Brain microvascular endothelial cell (primary cell): ENCODE measurements at regions not wholly inside any gene's neighbourhood (a gene's known extent, or its start where the extent isn't known, plus 50 kb on each side); places are given as distances from the start of the nearest gene placed in this dataset.

Source experiments
- DNase-seq: peaks from one replicate; pipeline ENCODE4 v3.0.0-alpha.2; 2020
- H3K27ac ChIP-seq: fragments of 250-450 bp; sonication (Bioruptor Pico); 2 replicates; pipeline ENCODE4 v1.5.1; 2020; ENCODE audit warnings: mild to moderate bottlenecking, moderate library complexity
- H3K27me3 ChIP-seq: fragments of 250-450 bp; sonication (Bioruptor Pico); replicated peaks from 2 replicates; pipeline ENCODE4 v1.5.1; 2020; ENCODE audit warnings: mild to moderate bottlenecking
- H3K36me3 ChIP-seq: fragments of 250-450 bp; sonication (Bioruptor Pico); replicated peaks from 2 replicates; pipeline ENCODE4 v1.5.1; 2020; ENCODE audit warnings: mild to moderate bottlenecking
- H3K4me3 ChIP-seq: 2 replicates; pipeline ENCODE4 v1.5.1; 2011; ENCODE audit warnings: low read depth, mild to moderate bottlenecking, control low read depth, low read length, moderate library complexity
- CTCF ChIP-seq: IDR thresholded peaks from 2 replicates; pipeline ENCODE4 v1.5.1; 2011; ENCODE audit warnings: low read depth, mild to moderate bottlenecking, moderate library complexity, low read length, control low read depth, inconsistent platforms; ENCODE audit errors: missing control alignments
- in situ Hi-C: cut with HindIII; loops from 2 replicates; pipeline ENCODE4 v1.10.0; 2017; ENCODE audit warnings: low sequenced_read_pairs, low pct_ligation_motif_present

GRCh38 chr13:94784066-94784465, 71.7 kb upstream of the SOX21 start:
- no peak overlapping the region for H3K27ac ChIP-seq
- H3K27me3 ChIP-seq: no peaks in the 10 kb centered on the region
- H3K36me3 ChIP-seq: no peaks in the 10 kb centered on the region
- in situ Hi-C loops: no loop called here
- no peak for TF ChIP-seq CTCF
- H3K4me3 ChIP-seq: no peak overlapping the region
- peak; percentile 20 for DNase-seq

- no peak for DNase-seq
- Histone ChIP-seq H3K36me3 (no peaks in the 10 kb centered on the region), H3K27me3 (no peaks in the 10 kb centered on the region), H3K27ac (no peak overlapping the region), H3K4me3 (no peak overlapping the region)
- TF ChIP-seq CTCF: no peak
- in situ Hi-C loops: no loop called here
These were observed 71.1 kb upstream of the SOX21 start for GRCh38 chr13:94783489-94783888.

- no peaks in the 10 kb centered on the region for H3K27me3 ChIP-seq
- H3K27ac ChIP-seq: no peak overlapping the region
- no peak for TF ChIP-seq CTCF
- no peak for DNase-seq
- H3K36me3 ChIP-seq: no peaks in the 10 kb centered on the region
- in situ Hi-C loops: no loop called here
- H3K4me3 ChIP-seq: no peak overlapping the region
These were observed 68.1 kb upstream of the SOX21 start for GRCh38 chr13:94780421-94780820.

- no peak for TF ChIP-seq CTCF
- DNase-seq: no peak
- H3K4me3 ChIP-seq: no peak overlapping the region
- no peaks in the 10 kb centered on the region for H3K27me3 ChIP-seq
- H3K27ac ChIP-seq: no peak overlapping the region
- in situ Hi-C loops: no loop called here
- no peaks in the 10 kb centered on the region for H3K36me3 ChIP-seq
These were observed 66.6 kb upstream of the SOX21 start for GRCh38 chr13:94778986-94779385.

- Histone ChIP-seq H3K4me3 (no peak overlapping the region), H3K27ac (no peak overlapping the region), H3K27me3 (no peaks in the 10 kb centered on the region), H3K36me3 (no peaks in the 10 kb centered on the region)
- no peak for TF ChIP-seq CTCF
- DNase-seq: no peak
- in situ Hi-C loops: no loop called here
These were observed 66.2 kb upstream of the SOX21 start for GRCh38 chr13:94778585-94778984.

- in situ Hi-C loops: no loop called here
- no peaks in the 10 kb centered on the region for H3K36me3 ChIP-seq
- no peaks in the 10 kb centered on the region for H3K27me3 ChIP-seq
- H3K27ac ChIP-seq: no peak overlapping the region
- no peak for TF ChIP-seq CTCF
- no peak for DNase-seq
- H3K4me3 ChIP-seq: no peak overlapping the region
These were observed 64.6 kb upstream of the SOX21 start for GRCh38 chr13:94776956-94777355.
